ENCODE measurements at regions not wholly inside any gene's neighbourhood (a gene's known extent, or its start where the extent isn't known, plus 50 kb on each side); places are given as distances from the start of the nearest gene placed in this dataset.

- no peak overlapping the region for H3K4me3 ChIP-seq (ENCODE audit: low read length)
- DNase-seq (ENCODE audit: low read depth), result no peak
- TF ChIP-seq, protein P1, sequence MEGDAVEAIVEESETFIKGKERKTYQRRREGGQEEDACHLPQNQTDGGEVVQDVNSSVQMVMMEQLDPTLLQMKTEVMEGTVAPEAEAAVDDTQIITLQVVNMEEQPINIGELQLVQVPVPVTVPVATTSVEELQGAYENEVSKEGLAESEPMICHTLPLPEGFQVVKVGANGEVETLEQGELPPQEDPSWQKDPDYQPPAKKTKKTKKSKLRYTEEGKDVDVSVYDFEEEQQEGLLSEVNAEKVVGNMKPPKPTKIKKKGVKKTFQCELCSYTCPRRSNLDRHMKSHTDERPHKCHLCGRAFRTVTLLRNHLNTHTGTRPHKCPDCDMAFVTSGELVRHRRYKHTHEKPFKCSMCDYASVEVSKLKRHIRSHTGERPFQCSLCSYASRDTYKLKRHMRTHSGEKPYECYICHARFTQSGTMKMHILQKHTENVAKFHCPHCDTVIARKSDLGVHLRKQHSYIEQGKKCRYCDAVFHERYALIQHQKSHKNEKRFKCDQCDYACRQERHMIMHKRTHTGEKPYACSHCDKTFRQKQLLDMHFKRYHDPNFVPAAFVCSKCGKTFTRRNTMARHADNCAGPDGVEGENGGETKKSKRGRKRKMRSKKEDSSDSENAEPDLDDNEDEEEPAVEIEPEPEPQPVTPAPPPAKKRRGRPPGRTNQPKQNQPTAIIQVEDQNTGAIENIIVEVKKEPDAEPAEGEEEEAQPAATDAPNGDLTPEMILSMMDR (conservative IDR thresholded peaks at IDR 0.05; ENCODE audit: low read depth, low read length), result no peak
Observed at GRCh38 chr16:5647051-5647450, 549.5 kb upstream of the EEF2KMT start.

DNA sequence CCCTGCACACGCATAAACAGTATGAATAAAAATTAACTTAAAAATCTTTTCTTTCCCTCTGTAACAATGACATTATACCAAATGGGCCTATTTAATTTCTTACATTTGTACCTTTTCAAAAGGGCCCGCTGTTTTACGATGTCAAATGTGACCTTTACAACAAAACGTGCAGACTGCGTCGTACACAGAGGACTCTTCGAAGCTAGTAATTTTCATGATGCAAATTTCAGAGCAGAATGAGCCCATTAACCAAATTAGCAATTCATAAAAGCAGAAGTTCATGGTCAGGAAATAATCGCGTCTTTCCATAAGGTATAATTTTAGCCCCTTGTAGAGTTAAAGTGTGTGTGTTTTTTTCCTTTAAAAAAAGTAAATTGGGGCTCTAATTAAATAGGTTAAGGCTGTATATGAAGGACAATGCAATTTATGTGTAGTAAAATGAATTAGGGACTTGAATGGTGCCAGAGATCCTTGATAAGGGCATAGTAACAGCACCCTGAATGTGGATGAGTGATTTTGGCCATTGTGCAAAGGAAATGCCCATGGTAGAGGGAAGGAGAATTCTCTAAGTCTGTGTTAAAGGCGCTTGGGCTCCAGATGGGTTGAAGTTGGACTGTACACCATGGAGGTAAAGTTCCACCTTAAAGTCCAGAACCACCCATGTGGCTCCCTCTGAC lies 546.4 kb upstream of the EEF2KMT start:
- DNase-seq (ENCODE audit: low read depth), result no peak

GRCh38 chr16:5642436-5642835 lies 544.8 kb upstream of the EEF2KMT start:
- no peak overlapping the region for H3K4me3 ChIP-seq (ENCODE audit: low read length)
- no peak for DNase-seq (ENCODE audit: low read depth)
- TF ChIP-seq, protein P1 (conservative IDR thresholded peaks at IDR 0.05; ENCODE audit: low read depth, low read length), result no peak

More for the DNA sequence above, 546.4 kb upstream of the EEF2KMT start:
- TF ChIP-seq, protein P1 (conservative IDR thresholded peaks at IDR 0.05; ENCODE audit: low read depth, low read length), result no peak
- no peak overlapping the region for H3K4me3 ChIP-seq (ENCODE audit: low read length)

DNA sequence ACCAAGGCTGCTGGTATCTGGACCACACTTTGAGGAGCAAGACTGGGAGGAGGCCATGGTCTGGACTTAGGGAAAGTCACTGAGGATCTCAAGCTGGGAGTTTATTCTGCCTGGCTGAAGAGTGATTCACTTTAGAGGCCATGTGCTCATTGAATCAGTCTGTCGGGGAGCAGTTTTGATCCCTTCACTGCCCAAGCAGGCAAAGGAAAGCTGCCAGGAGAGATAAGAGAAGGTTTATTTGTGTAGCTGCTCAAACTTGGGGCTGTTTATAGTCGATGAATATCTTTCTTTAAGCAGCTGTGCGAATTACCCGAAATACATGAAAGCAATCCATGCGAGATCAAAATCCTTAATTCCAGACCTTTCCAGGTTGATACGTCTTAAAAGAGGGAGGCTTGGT lies 544.4 kb upstream of the EEF2KMT start:
- TF ChIP-seq, protein P1 (conservative IDR thresholded peaks at IDR 0.05; ENCODE audit: low read depth, low read length), result no peak
- no peak for DNase-seq (ENCODE audit: low read depth)
- H3K4me3 ChIP-seq (ENCODE audit: low read length), result no peak overlapping the region

- TF ChIP-seq, protein P1 (conservative IDR thresholded peaks at IDR 0.05; ENCODE audit: low read depth, low read length), result no peak
- no peak for DNase-seq (ENCODE audit: low read depth)
- no peak overlapping the region for H3K4me3 ChIP-seq (ENCODE audit: low read length)
Observed at GRCh38 chr16:5640883-5641282, 543.3 kb upstream of the EEF2KMT start.

DNA sequence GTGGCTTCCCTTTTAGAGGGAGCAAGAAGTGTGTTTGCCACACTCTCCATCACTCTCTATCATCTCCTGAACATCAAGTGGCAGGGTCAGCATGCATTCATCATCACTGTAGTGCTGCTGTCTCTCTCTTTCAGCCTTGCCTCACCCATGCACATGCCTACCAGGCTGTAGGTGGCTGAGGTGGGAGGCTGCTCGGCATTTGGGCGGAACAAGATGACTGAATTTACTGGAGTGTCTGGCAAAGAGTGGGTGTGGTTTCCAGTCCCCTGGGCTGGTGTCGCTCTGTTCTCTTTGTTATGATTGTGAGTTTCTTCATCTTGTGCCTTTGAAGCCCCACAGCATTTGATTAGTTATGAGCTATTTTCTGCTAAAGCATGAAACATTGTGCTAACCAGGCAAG lies 541.9 kb upstream of the EEF2KMT start:
- no peak for DNase-seq (ENCODE audit: low read depth)
- H3K4me3 ChIP-seq (ENCODE audit: low read length), result no peak overlapping the region
- TF ChIP-seq, protein P1 (conservative IDR thresholded peaks at IDR 0.05; ENCODE audit: low read depth, low read length), result no peak

DNA sequence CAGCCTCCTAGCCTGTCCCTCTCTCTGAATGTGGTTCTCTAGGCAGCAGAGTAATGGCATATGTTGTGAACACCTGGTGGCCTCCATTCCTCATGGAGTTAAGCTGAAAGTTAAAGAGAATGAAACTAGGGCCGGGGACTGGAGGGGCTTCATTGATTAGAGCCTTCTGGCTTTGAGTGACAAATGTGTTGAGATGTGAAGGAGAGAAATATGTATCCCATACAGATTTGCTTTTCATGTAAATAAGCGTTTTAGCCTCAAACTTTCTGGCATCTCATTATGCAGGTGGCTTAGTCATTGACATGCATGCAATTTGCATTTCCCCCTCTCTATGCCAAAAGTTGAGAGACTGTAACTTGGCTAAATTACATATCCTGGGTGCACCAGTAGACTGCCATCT lies 537.7 kb upstream of the EEF2KMT start:
- TF ChIP-seq, protein P1 (conservative IDR thresholded peaks at IDR 0.05; ENCODE audit: low read depth, low read length), result no peak
- no peak for DNase-seq (ENCODE audit: low read depth)
- H3K4me3 ChIP-seq (ENCODE audit: low read length), result no peak overlapping the region
